AG09309 (cell line): ENCODE measurements at regions not wholly inside any gene's neighbourhood (a gene's known extent, or its start where the extent isn't known, plus 50 kb on each side); places are given as distances from the start of the nearest gene placed in this dataset.

Experiments
- DNase-seq: peaks from one replicate; pipeline ENCODE4 v3.0.0-alpha.2; 2010; ENCODE audit warnings: low read depth
- H3K4me3 ChIP-seq: 2 replicates; pipeline ENCODE4 v1.5.1; 2011; ENCODE audit warnings: mild to moderate bottlenecking, low read depth, low read length, moderate library complexity; ENCODE audit not compliant: control insufficient read depth
- TF ChIP-seq, protein P1 (sequence below): IDR thresholded peaks from 2 replicates; pipeline ENCODE4 v1.5.1; 2011; ENCODE audit warnings: mild to moderate bottlenecking, low read depth, low read length, inconsistent platforms; ENCODE audit not compliant: insufficient read depth, control insufficient read depth; ENCODE audit errors: missing control alignments

DNA sequence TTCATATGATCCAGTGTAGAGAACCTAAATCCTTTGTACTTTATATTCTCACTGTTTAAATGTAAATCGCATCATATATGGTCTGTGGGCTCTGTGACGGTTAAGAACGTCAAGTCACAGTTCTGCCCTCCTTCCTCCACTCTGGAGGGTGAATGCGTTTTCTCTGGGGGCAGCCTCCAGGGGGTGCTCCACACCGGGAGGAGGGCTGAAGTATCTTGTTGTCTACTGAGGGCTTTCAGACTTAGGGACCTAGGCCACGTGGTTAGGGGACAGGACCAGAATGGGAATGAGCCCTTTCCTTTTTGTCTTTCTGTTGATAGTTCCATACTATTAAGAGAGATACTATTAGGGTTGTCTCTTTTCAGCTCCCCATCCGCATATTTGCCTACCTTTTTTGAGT lies 504.9 kb downstream of the FGF9 start:
- TF ChIP-seq, protein P1, sequence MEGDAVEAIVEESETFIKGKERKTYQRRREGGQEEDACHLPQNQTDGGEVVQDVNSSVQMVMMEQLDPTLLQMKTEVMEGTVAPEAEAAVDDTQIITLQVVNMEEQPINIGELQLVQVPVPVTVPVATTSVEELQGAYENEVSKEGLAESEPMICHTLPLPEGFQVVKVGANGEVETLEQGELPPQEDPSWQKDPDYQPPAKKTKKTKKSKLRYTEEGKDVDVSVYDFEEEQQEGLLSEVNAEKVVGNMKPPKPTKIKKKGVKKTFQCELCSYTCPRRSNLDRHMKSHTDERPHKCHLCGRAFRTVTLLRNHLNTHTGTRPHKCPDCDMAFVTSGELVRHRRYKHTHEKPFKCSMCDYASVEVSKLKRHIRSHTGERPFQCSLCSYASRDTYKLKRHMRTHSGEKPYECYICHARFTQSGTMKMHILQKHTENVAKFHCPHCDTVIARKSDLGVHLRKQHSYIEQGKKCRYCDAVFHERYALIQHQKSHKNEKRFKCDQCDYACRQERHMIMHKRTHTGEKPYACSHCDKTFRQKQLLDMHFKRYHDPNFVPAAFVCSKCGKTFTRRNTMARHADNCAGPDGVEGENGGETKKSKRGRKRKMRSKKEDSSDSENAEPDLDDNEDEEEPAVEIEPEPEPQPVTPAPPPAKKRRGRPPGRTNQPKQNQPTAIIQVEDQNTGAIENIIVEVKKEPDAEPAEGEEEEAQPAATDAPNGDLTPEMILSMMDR: no peak
- no peak overlapping the region for H3K4me3 ChIP-seq
- no peak for DNase-seq

DNA sequence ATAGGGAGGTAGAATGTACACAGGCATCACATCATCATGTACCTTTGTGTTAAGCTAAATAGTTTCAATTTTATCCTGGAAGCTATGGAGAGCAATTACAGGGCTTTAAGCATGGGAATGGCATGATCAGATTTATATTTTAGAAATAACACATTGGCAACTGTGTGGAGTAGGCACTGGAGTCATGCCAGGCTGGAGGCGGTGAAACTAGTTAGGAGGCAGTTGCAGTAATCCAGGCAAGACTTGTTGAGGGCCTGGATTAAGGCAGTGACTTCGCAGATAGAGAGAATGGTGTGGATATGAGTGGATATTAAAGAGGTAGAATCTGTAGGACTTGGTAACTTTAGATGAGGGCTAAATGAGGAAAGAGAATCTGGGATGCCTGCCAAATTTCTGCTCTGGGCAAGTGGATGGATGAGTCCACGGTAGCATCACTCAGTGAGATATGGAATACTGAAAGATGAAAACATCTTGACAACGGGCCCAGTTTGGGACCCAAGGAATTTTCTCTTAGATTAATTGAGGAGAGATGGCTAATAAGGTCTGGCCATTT lies 506.2 kb downstream of the FGF9 start:
- DNase-seq: no peak
- no peak overlapping the region for H3K4me3 ChIP-seq
- TF ChIP-seq, protein P1: no peak

DNA sequence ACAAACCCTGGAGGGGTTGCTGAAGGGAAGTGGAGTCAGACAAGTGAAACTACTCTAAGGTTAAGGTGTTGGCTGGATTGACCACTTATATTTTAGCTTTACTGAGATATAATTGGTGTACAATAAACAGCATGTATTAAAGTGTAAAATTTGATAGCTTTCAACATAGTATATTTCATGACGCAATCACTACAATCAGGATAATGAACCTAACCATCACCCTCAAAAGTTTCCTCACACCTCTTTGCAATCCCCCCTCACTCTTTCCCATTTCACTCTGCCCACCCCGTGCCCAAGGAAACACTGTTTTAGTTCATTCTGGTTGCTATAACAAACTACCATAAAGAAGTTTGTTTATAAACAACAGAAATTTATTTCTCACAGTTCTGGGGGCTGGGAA lies 508.0 kb downstream of the FGF9 start:
- no peak for DNase-seq
- TF ChIP-seq, protein P1: no peak
- H3K4me3 ChIP-seq: no peak overlapping the region

DNA sequence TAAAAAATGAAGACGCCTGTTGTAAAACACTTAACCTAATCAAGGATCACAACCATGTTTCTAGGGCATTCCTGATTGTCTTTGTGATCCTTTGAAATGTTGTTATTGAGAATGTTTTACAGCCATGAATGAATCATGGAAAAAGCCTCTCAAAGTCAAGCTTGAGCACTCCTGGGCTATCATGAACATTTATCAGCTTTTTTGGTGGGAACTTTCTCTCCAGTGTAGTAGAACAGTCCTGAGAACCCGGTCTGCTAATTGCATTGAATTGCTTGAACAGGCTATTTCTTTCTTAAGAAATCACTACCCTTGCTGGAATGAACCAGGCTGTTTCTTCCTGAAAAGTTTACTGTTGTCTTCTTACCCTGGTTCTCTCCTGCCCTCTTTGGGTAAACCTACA lies 516.5 kb downstream of the FGF9 start:
- TF ChIP-seq, protein P1: no peak
- H3K4me3 ChIP-seq: no peak overlapping the region
- no peak for DNase-seq

DNA sequence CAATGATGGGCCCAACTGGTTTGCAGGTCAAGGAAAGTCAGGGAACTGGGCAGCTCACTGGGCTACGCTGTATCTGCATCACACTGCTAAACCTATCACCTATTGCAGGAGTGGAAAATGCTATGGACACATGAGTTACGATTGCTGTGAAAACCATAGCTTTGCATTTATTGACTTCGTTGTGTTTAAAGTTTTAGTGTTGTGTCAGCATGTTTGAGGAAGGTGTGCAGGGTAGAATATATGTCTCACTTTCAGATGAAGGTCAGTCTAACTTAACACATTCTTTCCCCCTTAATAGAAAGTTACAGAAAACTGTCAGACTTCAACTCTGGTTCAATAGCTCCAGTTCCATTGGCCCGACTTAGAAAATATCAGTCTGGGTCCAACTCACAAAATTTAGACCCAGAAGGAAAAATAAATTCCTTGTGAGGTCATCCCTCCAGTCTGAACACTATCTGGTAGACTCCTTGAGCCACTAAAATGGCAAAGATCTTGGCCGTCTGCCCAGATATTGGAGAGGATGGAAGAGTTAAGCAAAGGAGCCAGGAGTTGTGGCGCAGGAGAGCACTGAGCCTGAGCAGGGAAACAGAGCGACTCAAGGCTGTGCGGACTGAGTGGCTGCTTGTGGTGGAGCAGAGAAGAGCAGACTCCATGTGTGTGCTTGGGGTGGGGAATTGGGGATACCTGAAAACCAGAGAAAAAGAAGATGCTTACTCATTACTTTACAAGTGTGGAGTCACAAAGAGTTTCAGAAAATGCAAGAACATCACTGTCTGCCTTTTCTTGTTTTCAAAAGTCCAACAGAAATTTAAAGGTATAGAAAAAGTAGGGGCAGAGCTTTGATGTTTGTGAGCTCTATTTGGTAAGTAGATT lies 518.5 kb downstream of the FGF9 start:
- no peak overlapping the region for H3K4me3 ChIP-seq
- TF ChIP-seq, protein P1: no peak
- no peak for DNase-seq

DNA sequence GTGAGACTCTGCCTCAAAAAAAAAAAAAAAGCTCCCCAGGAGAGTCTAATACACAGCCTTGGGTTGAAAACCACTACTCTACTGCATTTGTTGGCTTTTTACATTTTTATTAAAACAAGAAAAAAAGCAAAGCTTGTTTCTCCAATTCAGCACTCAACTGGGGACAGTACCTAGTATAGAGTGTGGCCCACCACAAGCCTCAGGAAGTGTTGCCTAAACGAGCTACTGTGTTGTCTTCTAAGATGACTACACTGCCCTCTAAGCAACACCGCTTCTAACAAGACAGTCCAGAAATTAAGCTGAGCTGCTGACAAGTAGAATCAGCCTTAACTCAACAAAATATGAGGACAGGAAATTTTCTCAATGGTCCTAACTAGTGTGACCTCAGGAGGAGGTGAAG lies 522.2 kb downstream of the FGF9 start:
- H3K4me3 ChIP-seq: no peak overlapping the region
- TF ChIP-seq, protein P1: no peak
- DNase-seq: no peak
